ENCODE measurements at regions not wholly inside any gene's neighbourhood (a gene's known extent, or its start where the extent isn't known, plus 50 kb on each side); places are given as distances from the start of the nearest gene placed in this dataset.

DNA sequence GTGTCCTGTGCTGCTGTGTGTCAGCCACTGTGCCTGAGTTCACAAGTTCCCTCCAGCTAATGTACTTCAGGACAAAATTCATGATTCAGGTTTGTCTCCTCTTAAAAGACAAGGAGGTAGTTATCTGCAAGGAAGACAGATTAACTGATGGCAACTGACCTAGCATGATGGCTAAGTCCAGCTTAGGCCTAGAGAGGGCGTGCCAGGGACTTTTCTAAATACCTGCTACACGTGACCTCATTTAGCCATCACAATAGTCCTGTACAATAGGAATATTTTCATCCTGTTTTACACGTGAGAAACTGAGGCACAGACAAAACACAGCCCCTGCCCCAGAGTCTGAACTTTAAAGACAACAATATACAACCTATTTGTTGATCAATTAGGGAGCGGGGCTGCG lies 275.7 kb downstream of the XPNPEP1 start:
- ATAC-seq, result peak; percentile 78
- Mint-ChIP-seq H3K4me3 (no peak overlapping the region), H3K27me3 (ENCODE audit: low read depth) (no peaks in the 10 kb centered on the region), H3K9me3 (peaks cover 19% of the 10 kb centered on the region), H3K36me3 (peaks cover 16% of the 10 kb centered on the region), H3K27ac (no peak overlapping the region), H3K4me1 (no peaks in the 10 kb centered on the region)
- no peak for DNase-seq (ENCODE audit: low spot score)
- TF ChIP-seq CREB1 (CRISPR knock-in tag; IDR thresholded peaks at IDR 0.05), result no peak
- TF ChIP-seq, protein P1, sequence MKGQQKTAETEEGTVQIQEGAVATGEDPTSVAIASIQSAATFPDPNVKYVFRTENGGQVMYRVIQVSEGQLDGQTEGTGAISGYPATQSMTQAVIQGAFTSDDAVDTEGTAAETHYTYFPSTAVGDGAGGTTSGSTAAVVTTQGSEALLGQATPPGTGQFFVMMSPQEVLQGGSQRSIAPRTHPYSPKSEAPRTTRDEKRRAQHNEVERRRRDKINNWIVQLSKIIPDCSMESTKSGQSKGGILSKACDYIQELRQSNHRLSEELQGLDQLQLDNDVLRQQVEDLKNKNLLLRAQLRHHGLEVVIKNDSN (CRISPR knock-in tag; IDR thresholded peaks at IDR 0.05), result peak; percentile 64; the same call in 1 of the 2 replicates
- TF ChIP-seq, protein P2, sequence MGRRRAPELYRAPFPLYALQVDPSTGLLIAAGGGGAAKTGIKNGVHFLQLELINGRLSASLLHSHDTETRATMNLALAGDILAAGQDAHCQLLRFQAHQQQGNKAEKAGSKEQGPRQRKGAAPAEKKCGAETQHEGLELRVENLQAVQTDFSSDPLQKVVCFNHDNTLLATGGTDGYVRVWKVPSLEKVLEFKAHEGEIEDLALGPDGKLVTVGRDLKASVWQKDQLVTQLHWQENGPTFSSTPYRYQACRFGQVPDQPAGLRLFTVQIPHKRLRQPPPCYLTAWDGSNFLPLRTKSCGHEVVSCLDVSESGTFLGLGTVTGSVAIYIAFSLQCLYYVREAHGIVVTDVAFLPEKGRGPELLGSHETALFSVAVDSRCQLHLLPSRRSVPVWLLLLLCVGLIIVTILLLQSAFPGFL (CRISPR knock-in tag; IDR thresholded peaks at IDR 0.05; ENCODE audit: borderline replicate concordance), result no peak
- TF ChIP-seq, protein P3, sequence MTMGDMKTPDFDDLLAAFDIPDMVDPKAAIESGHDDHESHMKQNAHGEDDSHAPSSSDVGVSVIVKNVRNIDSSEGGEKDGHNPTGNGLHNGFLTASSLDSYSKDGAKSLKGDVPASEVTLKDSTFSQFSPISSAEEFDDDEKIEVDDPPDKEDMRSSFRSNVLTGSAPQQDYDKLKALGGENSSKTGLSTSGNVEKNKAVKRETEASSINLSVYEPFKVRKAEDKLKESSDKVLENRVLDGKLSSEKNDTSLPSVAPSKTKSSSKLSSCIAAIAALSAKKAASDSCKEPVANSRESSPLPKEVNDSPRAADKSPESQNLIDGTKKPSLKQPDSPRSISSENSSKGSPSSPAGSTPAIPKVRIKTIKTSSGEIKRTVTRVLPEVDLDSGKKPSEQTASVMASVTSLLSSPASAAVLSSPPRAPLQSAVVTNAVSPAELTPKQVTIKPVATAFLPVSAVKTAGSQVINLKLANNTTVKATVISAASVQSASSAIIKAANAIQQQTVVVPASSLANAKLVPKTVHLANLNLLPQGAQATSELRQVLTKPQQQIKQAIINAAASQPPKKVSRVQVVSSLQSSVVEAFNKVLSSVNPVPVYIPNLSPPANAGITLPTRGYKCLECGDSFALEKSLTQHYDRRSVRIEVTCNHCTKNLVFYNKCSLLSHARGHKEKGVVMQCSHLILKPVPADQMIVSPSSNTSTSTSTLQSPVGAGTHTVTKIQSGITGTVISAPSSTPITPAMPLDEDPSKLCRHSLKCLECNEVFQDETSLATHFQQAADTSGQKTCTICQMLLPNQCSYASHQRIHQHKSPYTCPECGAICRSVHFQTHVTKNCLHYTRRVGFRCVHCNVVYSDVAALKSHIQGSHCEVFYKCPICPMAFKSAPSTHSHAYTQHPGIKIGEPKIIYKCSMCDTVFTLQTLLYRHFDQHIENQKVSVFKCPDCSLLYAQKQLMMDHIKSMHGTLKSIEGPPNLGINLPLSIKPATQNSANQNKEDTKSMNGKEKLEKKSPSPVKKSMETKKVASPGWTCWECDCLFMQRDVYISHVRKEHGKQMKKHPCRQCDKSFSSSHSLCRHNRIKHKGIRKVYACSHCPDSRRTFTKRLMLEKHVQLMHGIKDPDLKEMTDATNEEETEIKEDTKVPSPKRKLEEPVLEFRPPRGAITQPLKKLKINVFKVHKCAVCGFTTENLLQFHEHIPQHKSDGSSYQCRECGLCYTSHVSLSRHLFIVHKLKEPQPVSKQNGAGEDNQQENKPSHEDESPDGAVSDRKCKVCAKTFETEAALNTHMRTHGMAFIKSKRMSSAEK (CRISPR knock-in tag; IDR thresholded peaks at IDR 0.05; ENCODE audit: borderline replicate concordance), result no peak
- TF ChIP-seq, protein P4, sequence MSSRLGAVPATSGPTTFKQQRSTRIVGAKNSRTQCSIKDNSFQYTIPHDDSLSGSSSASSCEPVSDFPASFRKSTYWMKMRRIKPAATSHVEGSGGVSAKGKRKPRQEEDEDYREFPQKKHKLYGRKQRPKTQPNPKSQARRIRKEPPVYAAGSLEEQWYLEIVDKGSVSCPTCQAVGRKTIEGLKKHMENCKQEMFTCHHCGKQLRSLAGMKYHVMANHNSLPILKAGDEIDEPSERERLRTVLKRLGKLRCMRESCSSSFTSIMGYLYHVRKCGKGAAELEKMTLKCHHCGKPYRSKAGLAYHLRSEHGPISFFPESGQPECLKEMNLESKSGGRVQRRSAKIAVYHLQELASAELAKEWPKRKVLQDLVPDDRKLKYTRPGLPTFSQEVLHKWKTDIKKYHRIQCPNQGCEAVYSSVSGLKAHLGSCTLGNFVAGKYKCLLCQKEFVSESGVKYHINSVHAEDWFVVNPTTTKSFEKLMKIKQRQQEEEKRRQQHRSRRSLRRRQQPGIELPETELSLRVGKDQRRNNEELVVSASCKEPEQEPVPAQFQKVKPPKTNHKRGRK (CRISPR knock-in tag; IDR thresholded peaks at IDR 0.05; ENCODE audit: borderline replicate concordance), result no peak
- TF ChIP-seq USF2 (CRISPR knock-in tag; IDR thresholded peaks at IDR 0.05), result peak; percentile 76
- POLR2A ChIA-PET, result no interaction called here
- CTCF ChIA-PET, result interaction anchor here (0.6 to 1.4 kb wide), 2 partner anchors 118 to 126 kb away, joined by 3 to 6 read pairs; no protein-coding TSS in a partner anchor

DNA sequence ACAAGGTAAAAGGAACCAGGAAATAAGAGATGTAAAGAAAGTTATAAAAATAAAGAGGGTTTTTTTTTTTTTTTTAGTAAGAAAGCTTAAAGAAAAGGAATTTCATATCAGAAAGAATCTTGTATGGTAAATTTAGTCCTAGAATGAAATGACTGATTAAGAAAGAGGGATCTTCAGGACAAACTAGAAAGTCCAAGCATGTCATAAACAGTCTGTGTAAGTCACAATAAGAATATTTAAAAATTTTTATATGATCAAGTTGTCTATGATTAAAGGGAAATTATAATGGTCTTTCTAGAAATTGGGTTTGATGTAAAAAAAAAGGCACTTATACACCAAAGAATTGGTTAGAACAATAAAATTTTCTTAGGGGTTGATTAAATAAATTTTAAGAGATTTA lies 289.5 kb downstream of the XPNPEP1 start:
- H3K36me3 Mint-ChIP-seq, result peaks cover 14% of the 10 kb centered on the region
- POLR2A ChIA-PET, result no interaction called here
- H3K9me3 Mint-ChIP-seq, result peaks cover 53% of the 10 kb centered on the region
- DNase-seq (ENCODE audit: low spot score), result no peak
- H3K4me1 Mint-ChIP-seq, result no peaks in the 10 kb centered on the region
- CTCF ChIA-PET, result no interaction called here
- no peak overlapping the region for H3K27ac Mint-ChIP-seq
- H3K27me3 Mint-ChIP-seq (ENCODE audit: low read depth), result no peaks in the 10 kb centered on the region
- no peak for ATAC-seq
- no peak overlapping the region for H3K4me3 Mint-ChIP-seq
- no peak for TF ChIP-seq ATF3 (CRISPR knock-in tag; conservative IDR thresholded peaks at IDR 0.05)
- TF ChIP-seq, protein P5, sequence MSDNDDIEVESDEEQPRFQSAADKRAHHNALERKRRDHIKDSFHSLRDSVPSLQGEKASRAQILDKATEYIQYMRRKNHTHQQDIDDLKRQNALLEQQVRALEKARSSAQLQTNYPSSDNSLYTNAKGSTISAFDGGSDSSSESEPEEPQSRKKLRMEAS (CRISPR knock-in tag; IDR thresholded peaks at IDR 0.05), result no peak
- no peak for TF ChIP-seq ATF2 (CRISPR knock-in tag; IDR thresholded peaks at IDR 0.05; ENCODE audit: borderline replicate concordance, low read depth)
- no peak for TF ChIP-seq ZMAT4 (CRISPR knock-in tag; IDR thresholded peaks at IDR 0.05)
- TF ChIP-seq, protein P6, sequence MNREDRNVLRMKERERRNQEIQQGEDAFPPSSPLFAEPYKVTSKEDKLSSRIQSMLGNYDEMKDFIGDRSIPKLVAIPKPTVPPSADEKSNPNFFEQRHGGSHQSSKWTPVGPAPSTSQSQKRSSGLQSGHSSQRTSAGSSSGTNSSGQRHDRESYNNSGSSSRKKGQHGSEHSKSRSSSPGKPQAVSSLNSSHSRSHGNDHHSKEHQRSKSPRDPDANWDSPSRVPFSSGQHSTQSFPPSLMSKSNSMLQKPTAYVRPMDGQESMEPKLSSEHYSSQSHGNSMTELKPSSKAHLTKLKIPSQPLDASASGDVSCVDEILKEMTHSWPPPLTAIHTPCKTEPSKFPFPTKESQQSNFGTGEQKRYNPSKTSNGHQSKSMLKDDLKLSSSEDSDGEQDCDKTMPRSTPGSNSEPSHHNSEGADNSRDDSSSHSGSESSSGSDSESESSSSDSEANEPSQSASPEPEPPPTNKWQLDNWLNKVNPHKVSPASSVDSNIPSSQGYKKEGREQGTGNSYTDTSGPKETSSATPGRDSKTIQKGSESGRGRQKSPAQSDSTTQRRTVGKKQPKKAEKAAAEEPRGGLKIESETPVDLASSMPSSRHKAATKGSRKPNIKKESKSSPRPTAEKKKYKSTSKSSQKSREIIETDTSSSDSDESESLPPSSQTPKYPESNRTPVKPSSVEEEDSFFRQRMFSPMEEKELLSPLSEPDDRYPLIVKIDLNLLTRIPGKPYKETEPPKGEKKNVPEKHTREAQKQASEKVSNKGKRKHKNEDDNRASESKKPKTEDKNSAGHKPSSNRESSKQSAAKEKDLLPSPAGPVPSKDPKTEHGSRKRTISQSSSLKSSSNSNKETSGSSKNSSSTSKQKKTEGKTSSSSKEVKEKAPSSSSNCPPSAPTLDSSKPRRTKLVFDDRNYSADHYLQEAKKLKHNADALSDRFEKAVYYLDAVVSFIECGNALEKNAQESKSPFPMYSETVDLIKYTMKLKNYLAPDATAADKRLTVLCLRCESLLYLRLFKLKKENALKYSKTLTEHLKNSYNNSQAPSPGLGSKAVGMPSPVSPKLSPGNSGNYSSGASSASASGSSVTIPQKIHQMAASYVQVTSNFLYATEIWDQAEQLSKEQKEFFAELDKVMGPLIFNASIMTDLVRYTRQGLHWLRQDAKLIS (CRISPR knock-in tag; IDR thresholded peaks at IDR 0.05; ENCODE audit: borderline replicate concordance), result no peak
- TF ChIP-seq ZNF425 (CRISPR knock-in tag; conservative IDR thresholded peaks at IDR 0.05), result no peak
- TF ChIP-seq JUN (CRISPR knock-in tag; IDR thresholded peaks at IDR 0.05), result no peak
- TF ChIP-seq CREB1 (CRISPR knock-in tag; IDR thresholded peaks at IDR 0.05), result no peak
- TF ChIP-seq JAZF1 (CRISPR knock-in tag; IDR thresholded peaks at IDR 0.05), result no peak
- TF ChIP-seq IRF2 (CRISPR knock-in tag; IDR thresholded peaks at IDR 0.05; ENCODE audit: borderline replicate concordance, low read depth), result no peak

Measured in WTC11 (cell line).